ENCODE measurements at regions not wholly inside any gene's neighbourhood (a gene's known extent, or its start where the extent isn't known, plus 50 kb on each side); places are given as distances from the start of the nearest gene placed in this dataset.

GRCh38 chr1:54475946-54476516, 69.8 kb upstream of the SSBP3 start:
- TF ChIP-seq NR3C1 (CRISPR knock-in tag; IDR thresholded peaks at IDR 0.05) (no peak), SMC3 (conservative IDR thresholded peaks at IDR 0.05; ENCODE audit: insufficient read depth, low read depth, low read length) (no peak), CTCF (IDR thresholded peaks at IDR 0.05 in 2 of 3, conservative IDR thresholded peaks at IDR 0.05 in 1 of 3; ENCODE audit: insufficient read depth in 2 of 3, low read depth in 1 of 3, low read length in 3 of 3) (no peak), CHD2 (IDR thresholded peaks at IDR 0.05; ENCODE audit: low read depth, low read length) (no peak), HEY1 (CRISPR knock-in tag; IDR thresholded peaks at IDR 0.05; ENCODE audit: borderline replicate concordance) (no peak)
- TF ChIP-seq, protein P1, sequence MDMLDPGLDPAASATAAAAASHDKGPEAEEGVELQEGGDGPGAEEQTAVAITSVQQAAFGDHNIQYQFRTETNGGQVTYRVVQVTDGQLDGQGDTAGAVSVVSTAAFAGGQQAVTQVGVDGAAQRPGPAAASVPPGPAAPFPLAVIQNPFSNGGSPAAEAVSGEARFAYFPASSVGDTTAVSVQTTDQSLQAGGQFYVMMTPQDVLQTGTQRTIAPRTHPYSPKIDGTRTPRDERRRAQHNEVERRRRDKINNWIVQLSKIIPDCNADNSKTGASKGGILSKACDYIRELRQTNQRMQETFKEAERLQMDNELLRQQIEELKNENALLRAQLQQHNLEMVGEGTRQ (CRISPR knock-in tag; IDR thresholded peaks at IDR 0.05): no peak
- TF ChIP-seq, protein P2, sequence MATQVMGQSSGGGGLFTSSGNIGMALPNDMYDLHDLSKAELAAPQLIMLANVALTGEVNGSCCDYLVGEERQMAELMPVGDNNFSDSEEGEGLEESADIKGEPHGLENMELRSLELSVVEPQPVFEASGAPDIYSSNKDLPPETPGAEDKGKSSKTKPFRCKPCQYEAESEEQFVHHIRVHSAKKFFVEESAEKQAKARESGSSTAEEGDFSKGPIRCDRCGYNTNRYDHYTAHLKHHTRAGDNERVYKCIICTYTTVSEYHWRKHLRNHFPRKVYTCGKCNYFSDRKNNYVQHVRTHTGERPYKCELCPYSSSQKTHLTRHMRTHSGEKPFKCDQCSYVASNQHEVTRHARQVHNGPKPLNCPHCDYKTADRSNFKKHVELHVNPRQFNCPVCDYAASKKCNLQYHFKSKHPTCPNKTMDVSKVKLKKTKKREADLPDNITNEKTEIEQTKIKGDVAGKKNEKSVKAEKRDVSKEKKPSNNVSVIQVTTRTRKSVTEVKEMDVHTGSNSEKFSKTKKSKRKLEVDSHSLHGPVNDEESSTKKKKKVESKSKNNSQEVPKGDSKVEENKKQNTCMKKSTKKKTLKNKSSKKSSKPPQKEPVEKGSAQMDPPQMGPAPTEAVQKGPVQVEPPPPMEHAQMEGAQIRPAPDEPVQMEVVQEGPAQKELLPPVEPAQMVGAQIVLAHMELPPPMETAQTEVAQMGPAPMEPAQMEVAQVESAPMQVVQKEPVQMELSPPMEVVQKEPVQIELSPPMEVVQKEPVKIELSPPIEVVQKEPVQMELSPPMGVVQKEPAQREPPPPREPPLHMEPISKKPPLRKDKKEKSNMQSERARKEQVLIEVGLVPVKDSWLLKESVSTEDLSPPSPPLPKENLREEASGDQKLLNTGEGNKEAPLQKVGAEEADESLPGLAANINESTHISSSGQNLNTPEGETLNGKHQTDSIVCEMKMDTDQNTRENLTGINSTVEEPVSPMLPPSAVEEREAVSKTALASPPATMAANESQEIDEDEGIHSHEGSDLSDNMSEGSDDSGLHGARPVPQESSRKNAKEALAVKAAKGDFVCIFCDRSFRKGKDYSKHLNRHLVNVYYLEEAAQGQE (IDR thresholded peaks at IDR 0.05; ENCODE audit: borderline replicate concordance): no peak
- TF ChIP-seq, protein P2 (CRISPR knock-in tag; IDR thresholded peaks at IDR 0.05; ENCODE audit: low read depth): no peak

Data from K562 (cell line).